K562 (cell line): ENCODE measurements at regions not wholly inside any gene's neighbourhood (a gene's known extent, or its start where the extent isn't known, plus 50 kb on each side); places are given as distances from the start of the nearest gene placed in this dataset.

ENCODE experiments used
- BHLHE40 ChIP-seq: IDR thresholded peaks from 2 replicates; pipeline ENCODE4 v1.6.1; 2011; ENCODE audit warnings: low read length, improper control_type of control experiment
- OTX1 ChIP-seq: fragments of 450-650 bp; formaldehyde crosslinking; IDR thresholded peaks from 2 replicates; pipeline ENCODE4 v1.4.0; 2022; ENCODE audit warnings: mild to moderate bottlenecking
- ZNF134 ChIP-seq: fragments of 250-450 bp; sonication (Bioruptor Pico); conservative IDR thresholded peaks from 2 replicates; pipeline ENCODE4 v1.4.0; 2020
- ZNF217 ChIP-seq: sonication (generic); formaldehyde crosslinking; IDR thresholded peaks from 2 replicates; pipeline ENCODE4 v1.8.0; 2022; ENCODE audit warnings: mild to moderate bottlenecking, missing genetic modification reagents
- ZNF274 ChIP-seq: IDR thresholded peaks from 2 replicates; pipeline ENCODE4 v1.6.1; 2011; ENCODE audit warnings: low read depth, mild to moderate bottlenecking, low read length, moderate library complexity, borderline replicate concordance
- TF ChIP-seq, protein P1 (sequence below): fragments of 200-600 bp; sonication (generic); IDR thresholded peaks from one replicate; pipeline ENCODE4 v1.6.1; 2012; ENCODE audit warnings: mild to moderate bottlenecking, low read depth, low read length, inconsistent platforms
- TF ChIP-seq, protein P2 (sequence below): sonication (generic); formaldehyde crosslinking; IDR thresholded peaks from 2 replicates; pipeline ENCODE4 v1.8.0; 2022; ENCODE audit warnings: mild to moderate bottlenecking, missing genetic modification reagents
- TF ChIP-seq, protein P3 (sequence below): sonication (generic); formaldehyde crosslinking; IDR thresholded peaks from 2 replicates; pipeline ENCODE4 v1.8.0; 2022; ENCODE audit warnings: missing genetic modification reagents, mild to moderate bottlenecking, moderate library complexity, borderline replicate concordance

DNA sequence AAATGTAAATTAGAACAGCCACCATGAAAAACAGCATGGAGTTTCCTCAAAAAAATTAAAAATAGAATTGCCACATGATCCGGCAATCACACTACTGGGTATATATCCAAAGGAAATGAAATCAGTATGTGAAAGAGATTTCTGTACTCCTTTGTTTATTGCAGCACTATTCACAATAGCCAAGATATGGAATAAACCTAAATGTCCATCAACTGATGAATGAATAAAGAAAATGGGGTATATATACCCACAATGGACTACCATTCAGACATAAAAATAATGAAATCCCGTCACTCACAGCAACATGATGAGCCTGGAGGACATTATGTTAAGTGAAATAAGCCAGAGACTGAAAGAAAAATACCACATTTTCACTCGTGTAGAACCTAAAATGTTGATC is 296.9 kb downstream of the RAP2B start (continued):
- TF ChIP-seq, protein P1, sequence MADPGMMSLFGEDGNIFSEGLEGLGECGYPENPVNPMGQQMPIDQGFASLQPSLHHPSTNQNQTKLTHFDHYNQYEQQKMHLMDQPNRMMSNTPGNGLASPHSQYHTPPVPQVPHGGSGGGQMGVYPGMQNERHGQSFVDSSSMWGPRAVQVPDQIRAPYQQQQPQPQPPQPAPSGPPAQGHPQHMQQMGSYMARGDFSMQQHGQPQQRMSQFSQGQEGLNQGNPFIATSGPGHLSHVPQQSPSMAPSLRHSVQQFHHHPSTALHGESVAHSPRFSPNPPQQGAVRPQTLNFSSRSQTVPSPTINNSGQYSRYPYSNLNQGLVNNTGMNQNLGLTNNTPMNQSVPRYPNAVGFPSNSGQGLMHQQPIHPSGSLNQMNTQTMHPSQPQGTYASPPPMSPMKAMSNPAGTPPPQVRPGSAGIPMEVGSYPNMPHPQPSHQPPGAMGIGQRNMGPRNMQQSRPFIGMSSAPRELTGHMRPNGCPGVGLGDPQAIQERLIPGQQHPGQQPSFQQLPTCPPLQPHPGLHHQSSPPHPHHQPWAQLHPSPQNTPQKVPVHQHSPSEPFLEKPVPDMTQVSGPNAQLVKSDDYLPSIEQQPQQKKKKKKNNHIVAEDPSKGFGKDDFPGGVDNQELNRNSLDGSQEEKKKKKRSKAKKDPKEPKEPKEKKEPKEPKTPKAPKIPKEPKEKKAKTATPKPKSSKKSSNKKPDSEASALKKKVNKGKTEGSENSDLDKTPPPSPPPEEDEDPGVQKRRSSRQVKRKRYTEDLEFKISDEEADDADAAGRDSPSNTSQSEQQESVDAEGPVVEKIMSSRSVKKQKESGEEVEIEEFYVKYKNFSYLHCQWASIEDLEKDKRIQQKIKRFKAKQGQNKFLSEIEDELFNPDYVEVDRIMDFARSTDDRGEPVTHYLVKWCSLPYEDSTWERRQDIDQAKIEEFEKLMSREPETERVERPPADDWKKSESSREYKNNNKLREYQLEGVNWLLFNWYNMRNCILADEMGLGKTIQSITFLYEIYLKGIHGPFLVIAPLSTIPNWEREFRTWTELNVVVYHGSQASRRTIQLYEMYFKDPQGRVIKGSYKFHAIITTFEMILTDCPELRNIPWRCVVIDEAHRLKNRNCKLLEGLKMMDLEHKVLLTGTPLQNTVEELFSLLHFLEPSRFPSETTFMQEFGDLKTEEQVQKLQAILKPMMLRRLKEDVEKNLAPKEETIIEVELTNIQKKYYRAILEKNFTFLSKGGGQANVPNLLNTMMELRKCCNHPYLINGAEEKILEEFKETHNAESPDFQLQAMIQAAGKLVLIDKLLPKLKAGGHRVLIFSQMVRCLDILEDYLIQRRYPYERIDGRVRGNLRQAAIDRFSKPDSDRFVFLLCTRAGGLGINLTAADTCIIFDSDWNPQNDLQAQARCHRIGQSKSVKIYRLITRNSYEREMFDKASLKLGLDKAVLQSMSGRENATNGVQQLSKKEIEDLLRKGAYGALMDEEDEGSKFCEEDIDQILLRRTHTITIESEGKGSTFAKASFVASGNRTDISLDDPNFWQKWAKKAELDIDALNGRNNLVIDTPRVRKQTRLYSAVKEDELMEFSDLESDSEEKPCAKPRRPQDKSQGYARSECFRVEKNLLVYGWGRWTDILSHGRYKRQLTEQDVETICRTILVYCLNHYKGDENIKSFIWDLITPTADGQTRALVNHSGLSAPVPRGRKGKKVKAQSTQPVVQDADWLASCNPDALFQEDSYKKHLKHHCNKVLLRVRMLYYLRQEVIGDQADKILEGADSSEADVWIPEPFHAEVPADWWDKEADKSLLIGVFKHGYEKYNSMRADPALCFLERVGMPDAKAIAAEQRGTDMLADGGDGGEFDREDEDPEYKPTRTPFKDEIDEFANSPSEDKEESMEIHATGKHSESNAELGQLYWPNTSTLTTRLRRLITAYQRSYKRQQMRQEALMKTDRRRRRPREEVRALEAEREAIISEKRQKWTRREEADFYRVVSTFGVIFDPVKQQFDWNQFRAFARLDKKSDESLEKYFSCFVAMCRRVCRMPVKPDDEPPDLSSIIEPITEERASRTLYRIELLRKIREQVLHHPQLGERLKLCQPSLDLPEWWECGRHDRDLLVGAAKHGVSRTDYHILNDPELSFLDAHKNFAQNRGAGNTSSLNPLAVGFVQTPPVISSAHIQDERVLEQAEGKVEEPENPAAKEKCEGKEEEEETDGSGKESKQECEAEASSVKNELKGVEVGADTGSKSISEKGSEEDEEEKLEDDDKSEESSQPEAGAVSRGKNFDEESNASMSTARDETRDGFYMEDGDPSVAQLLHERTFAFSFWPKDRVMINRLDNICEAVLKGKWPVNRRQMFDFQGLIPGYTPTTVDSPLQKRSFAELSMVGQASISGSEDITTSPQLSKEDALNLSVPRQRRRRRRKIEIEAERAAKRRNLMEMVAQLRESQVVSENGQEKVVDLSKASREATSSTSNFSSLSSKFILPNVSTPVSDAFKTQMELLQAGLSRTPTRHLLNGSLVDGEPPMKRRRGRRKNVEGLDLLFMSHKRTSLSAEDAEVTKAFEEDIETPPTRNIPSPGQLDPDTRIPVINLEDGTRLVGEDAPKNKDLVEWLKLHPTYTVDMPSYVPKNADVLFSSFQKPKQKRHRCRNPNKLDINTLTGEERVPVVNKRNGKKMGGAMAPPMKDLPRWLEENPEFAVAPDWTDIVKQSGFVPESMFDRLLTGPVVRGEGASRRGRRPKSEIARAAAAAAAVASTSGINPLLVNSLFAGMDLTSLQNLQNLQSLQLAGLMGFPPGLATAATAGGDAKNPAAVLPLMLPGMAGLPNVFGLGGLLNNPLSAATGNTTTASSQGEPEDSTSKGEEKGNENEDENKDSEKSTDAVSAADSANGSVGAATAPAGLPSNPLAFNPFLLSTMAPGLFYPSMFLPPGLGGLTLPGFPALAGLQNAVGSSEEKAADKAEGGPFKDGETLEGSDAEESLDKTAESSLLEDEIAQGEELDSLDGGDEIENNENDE = no peak
- TF ChIP-seq ZNF217 (no peak), OTX1 (no peak), BHLHE40 (no peak), ZNF274 (no peak), ZNF134 (CRISPR knock-in tag) (no peak)
- TF ChIP-seq, protein P2, sequence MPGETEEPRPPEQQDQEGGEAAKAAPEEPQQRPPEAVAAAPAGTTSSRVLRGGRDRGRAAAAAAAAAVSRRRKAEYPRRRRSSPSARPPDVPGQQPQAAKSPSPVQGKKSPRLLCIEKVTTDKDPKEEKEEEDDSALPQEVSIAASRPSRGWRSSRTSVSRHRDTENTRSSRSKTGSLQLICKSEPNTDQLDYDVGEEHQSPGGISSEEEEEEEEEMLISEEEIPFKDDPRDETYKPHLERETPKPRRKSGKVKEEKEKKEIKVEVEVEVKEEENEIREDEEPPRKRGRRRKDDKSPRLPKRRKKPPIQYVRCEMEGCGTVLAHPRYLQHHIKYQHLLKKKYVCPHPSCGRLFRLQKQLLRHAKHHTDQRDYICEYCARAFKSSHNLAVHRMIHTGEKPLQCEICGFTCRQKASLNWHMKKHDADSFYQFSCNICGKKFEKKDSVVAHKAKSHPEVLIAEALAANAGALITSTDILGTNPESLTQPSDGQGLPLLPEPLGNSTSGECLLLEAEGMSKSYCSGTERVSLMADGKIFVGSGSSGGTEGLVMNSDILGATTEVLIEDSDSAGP = no peak
- TF ChIP-seq, protein P3, sequence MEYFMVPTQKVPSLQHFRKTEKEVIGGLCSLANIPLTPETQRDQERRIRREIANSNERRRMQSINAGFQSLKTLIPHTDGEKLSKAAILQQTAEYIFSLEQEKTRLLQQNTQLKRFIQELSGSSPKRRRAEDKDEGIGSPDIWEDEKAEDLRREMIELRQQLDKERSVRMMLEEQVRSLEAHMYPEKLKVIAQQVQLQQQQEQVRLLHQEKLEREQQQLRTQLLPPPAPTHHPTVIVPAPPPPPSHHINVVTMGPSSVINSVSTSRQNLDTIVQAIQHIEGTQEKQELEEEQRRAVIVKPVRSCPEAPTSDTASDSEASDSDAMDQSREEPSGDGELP = no peak
